Mucosa of descending colon (tissue), 3 donors: ENCODE measurements at regions not wholly inside any gene's neighbourhood (a gene's known extent, or its start where the extent isn't known, plus 50 kb on each side); places are given as distances from the start of the nearest gene placed in this dataset.
"Not testable (repeated sequence)": the region's sequence is repeated elsewhere in the genome, so short reads cannot be mapped to it uniquely, and the experiment has no call there.

Experiments used
- ATAC-seq: fragments of 200-7000 bp; cut with Tn5 transposase; one replicate; pipeline ENCODE4 v1.9.1; 2020; ENCODE audit warnings: mild to moderate bottlenecking, moderate library complexity
- DNase-seq, 3 donors: peaks; one replicate each; pipeline ENCODE4 v3.0.0-alpha.2; 2020
- H3K36me3 ChIP-seq: fragments of 200-600 bp; one replicate; pipeline ENCODE4 v1.8.0; 2021; ENCODE audit warnings: low read depth, mild to moderate bottlenecking
- H3K4me1 ChIP-seq: fragments of 200-600 bp; one replicate; pipeline ENCODE4 v1.8.0; 2021; ENCODE audit warnings: low read depth, mild to moderate bottlenecking
- H3K4me3 ChIP-seq: fragments of 200-600 bp; one replicate; pipeline ENCODE4 v1.8.0; 2021; ENCODE audit warnings: mild to moderate bottlenecking
- H3K9me3 ChIP-seq: fragments of 200-600 bp; one replicate; pipeline ENCODE4 v1.8.0; 2021; ENCODE audit warnings: mild to moderate bottlenecking
- CTCF ChIP-seq: fragments of 200-600 bp; IDR thresholded peaks from one replicate; pipeline ENCODE4 v1.8.0; 2022; ENCODE audit warnings: antibody characterized with exemption, mild to moderate bottlenecking
- intact Hi-C, 2 donors: fragments of 100-400 bp; cut with DNase I in 1 of 2; cut with micrococcal nuclease in 1 of 2; formaldehyde crosslinking; loops; one replicate each; pipeline versions ENCODE4 v1.11.0 to v1.11.1; 2022; cut with DNase I, micrococcal nuclease
- donor health status: DM: no; HTN: no; CAD: no; lungs with moderate emphysema.
- donor health status: DM: no; HTN: no; CAD: no.
- donor health status: DM: no; HTN: yes; CAD: no.

- Histone ChIP-seq H3K4me3 (no peak overlapping the region), H3K9me3 (no peaks in the 10 kb centered on the region), H3K36me3 (no peaks in the 10 kb centered on the region), H3K4me1 (no peaks in the 10 kb centered on the region)
- DNase-seq (no peak), ATAC-seq (no peak)
- TF ChIP-seq CTCF, result no peak
- intact Hi-C loops, result no loop called here
Observed at GRCh38 chr17:69692171-69692570, 277.7 kb downstream of the MAP2K6 start.

GRCh38 chr17:69695646-69696045 lies 281.1 kb downstream of the MAP2K6 start:
- TF ChIP-seq CTCF, result no peak
- no peak for DNase-seq
- Histone ChIP-seq H3K4me3 (no peak overlapping the region), H3K9me3 (peaks cover 13% of the 10 kb centered on the region), H3K36me3 (no peaks in the 10 kb centered on the region), H3K4me1 (no peaks in the 10 kb centered on the region)
- no peak for ATAC-seq
- intact Hi-C loops, result no loop called here

- TF ChIP-seq CTCF, result no peak
- H3K4me3 ChIP-seq, result no peak overlapping the region
- no peaks in the 10 kb centered on the region for H3K36me3 ChIP-seq
- DNase-seq (no peak), ATAC-seq (no peak)
- intact Hi-C loops, result no loop called here
- peaks cover 13% of the 10 kb centered on the region for H3K9me3 ChIP-seq
- no peaks in the 10 kb centered on the region for H3K4me1 ChIP-seq
Observed at GRCh38 chr17:69696650-69697049, 282.2 kb downstream of the MAP2K6 start.

GRCh38 chr17:69698352-69698751 lies 283.9 kb downstream of the MAP2K6 start:
- H3K36me3 ChIP-seq, intact Hi-C loops, H3K4me3 ChIP-seq, H3K4me1 ChIP-seq, DNase-seq, ATAC-seq: not testable (repeated sequence)
- peaks cover 13% of the 10 kb centered on the region for H3K9me3 ChIP-seq

- H3K9me3 ChIP-seq, result peaks cover 13% of the 10 kb centered on the region
- no peaks in the 10 kb centered on the region for H3K4me1 ChIP-seq
- no peaks in the 10 kb centered on the region for H3K36me3 ChIP-seq
- TF ChIP-seq CTCF, result no peak
- no peak for DNase-seq
- no peak for ATAC-seq
- no peak overlapping the region for H3K4me3 ChIP-seq
- intact Hi-C loops, result no loop called here
Observed at GRCh38 chr17:69702078-69702477, 287.6 kb downstream of the MAP2K6 start.

GRCh38 chr17:69703751-69704150 lies 289.3 kb downstream of the MAP2K6 start:
- DNase-seq, result no peak
- Histone ChIP-seq H3K9me3 (peaks cover 4% of the 10 kb centered on the region), H3K4me3 (no peak overlapping the region), H3K36me3 (no peaks in the 10 kb centered on the region), H3K4me1 (no peaks in the 10 kb centered on the region)
- no peak for TF ChIP-seq CTCF
- intact Hi-C loops, result no loop called here
- ATAC-seq, result no peak
